Neuron (in vitro differentiated cells): ENCODE measurements at regions not wholly inside any gene's neighbourhood (a gene's known extent, or its start where the extent isn't known, plus 50 kb on each side); places are given as distances from the start of the nearest gene placed in this dataset.

ENCODE experiments used
- H2AFZ ChIP-seq: one replicate; pipeline ENCODE4 v1.6.1; 2013; ENCODE audit warnings: low read depth, mild to moderate bottlenecking, inconsistent platforms, low read length, moderate library complexity
- H3K27me3 ChIP-seq: one replicate; pipeline ENCODE4 v1.6.1; 2013; ENCODE audit warnings: low read length; ENCODE audit not compliant: insufficient read depth
- H3K36me3 ChIP-seq: one replicate; pipeline ENCODE4 v1.6.1; 2013; ENCODE audit warnings: low read length; ENCODE audit not compliant: insufficient read depth
- H3K4me1 ChIP-seq: one replicate; pipeline ENCODE4 v1.6.1; 2013; ENCODE audit warnings: low read length; ENCODE audit not compliant: insufficient read depth
- H3K4me3 ChIP-seq: 2 replicates; pipeline ENCODE4 v1.5.1; 2013; ENCODE audit warnings: mild to moderate bottlenecking, low read length, moderate library complexity
- H3K9me3 ChIP-seq: one replicate; pipeline ENCODE4 v1.6.1; 2013; ENCODE audit warnings: low read length

DNA sequence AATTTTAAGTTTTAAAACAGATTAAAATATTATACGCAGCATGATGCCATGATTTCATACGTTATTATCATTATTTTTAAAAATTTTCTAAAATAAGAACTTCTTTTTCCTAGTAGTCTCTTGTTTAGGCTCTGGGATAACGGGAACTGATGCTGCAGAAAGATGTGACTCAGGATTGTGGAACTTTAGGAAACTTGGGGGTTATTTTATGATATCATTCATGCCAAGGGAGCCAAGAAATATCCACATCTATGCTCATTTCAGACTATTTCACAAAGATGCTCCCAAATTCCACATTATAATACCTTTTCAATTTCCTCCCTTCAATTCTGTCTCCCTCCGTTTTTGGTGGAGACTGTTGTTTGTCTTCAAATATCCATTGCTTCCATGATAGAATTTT lies 236.4 kb downstream of the HS3ST3A1 start:
- no peak overlapping the region for H2AFZ ChIP-seq
- H3K27me3 ChIP-seq = no peaks in the 10 kb centered on the region
- no peaks in the 10 kb centered on the region for H3K9me3 ChIP-seq
- H3K36me3 ChIP-seq = no peaks in the 10 kb centered on the region
- no peak overlapping the region for H3K4me3 ChIP-seq
- peaks cover 4% of the 10 kb centered on the region for H3K4me1 ChIP-seq

DNA sequence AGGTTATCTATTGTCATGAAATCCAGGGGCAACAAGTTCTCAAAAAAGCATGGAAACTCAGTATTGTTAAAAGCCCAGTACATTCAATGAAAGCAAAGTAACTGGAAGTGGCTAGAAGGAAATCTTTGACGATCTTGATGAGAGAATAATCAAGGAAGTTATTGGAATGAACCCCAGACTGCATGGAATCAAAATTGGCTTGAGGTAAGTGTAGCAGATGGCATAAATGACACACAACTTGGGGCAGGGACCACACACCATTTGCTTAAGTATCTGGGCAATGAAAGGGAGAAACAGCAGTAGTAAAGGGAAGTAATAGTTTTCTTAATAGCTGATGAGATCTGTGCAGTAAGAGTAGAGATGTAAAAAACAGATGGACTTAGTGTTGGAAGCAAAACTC lies 238.0 kb downstream of the HS3ST3A1 start:
- Histone ChIP-seq H3K36me3 (no peaks in the 10 kb centered on the region), H3K27me3 (no peaks in the 10 kb centered on the region), H2AFZ (no peak overlapping the region), H3K4me3 (no peak overlapping the region), H3K4me1 (peaks cover 4% of the 10 kb centered on the region), H3K9me3 (no peaks in the 10 kb centered on the region)

DNA sequence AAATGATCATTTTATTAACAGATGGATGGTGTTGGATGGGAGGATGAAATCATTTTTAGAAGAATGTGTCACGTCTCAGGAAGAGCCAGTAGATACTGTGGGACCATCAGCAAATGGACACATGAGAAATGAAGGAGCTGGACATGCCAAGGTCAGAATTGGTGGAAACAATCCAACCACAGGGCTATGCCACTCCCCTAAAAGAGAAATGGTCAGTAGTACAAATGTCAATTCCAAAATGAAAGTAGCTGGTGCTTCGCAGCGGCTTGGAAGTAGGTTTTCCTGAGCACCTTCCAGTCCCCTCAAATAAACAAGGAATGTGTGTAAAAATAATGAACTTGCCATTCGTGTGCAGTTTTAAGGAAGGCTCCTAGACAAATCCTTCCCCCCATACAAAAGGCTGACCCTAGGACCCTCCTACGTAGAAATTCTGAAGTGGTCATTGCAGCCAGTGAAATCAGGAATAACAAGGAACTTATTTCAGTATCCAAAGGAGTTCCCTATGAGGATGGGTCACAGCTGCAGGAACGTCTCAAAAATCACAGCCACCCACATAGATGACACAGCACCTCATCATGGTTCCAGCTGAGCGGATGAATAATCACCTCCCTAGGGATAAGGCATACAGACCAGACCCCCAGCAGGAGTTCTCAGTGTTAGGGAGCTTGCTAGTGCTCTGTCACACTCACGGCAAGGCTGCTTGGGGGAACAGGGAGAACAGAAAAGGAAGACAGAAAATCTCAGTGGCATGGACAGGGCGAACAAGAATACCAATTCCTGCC lies 239.2 kb downstream of the HS3ST3A1 start:
- no peaks in the 10 kb centered on the region for H3K27me3 ChIP-seq
- peaks cover 4% of the 10 kb centered on the region for H3K4me1 ChIP-seq
- H3K9me3 ChIP-seq = no peaks in the 10 kb centered on the region
- no peaks in the 10 kb centered on the region for H3K36me3 ChIP-seq
- no peak overlapping the region for H2AFZ ChIP-seq
- H3K4me3 ChIP-seq = no peak overlapping the region

DNA sequence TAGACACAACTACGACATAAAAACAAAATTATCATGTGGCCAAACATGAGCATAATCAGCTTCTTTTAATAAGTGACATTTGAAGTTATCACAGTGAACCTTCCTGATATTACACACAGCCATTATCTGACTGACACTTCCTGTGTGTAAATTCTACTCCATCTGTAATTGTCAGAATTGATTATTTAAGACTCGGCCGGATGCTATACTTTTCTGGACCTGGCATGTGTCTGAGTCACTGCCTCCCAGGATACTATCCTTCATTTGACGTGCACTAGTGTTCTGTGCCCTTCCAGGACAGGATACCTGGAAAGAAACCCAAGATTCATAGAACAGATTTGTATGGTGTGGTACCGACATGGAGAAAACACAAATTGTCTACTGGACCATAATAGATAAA lies 242.0 kb downstream of the HS3ST3A1 start:
- H2AFZ ChIP-seq = no peak overlapping the region
- H3K9me3 ChIP-seq = no peaks in the 10 kb centered on the region
- no peaks in the 10 kb centered on the region for H3K27me3 ChIP-seq
- H3K36me3 ChIP-seq = no peaks in the 10 kb centered on the region
- peaks cover 4% of the 10 kb centered on the region for H3K4me1 ChIP-seq
- H3K4me3 ChIP-seq = no peak overlapping the region

DNA sequence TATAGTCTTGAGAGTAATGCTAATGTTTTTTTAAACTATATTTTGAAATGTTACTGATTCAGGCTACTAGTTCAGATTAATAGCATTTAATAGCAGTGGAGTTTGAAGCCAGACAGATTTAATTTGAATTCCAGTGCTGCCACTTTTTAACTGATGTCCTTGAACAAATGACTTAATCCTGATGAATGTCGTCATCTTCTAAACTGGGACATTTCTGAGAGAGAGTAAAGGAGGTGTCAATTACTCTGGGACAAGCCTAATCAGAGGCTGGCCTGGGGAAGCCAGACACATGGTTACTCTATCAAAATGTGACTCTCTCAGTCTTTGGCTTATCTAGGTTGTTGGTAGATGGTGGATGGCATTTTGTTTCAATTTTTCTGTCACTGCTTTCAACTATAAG lies 246.7 kb downstream of the HS3ST3A1 start:
- Histone ChIP-seq H3K4me1 (no peaks in the 10 kb centered on the region), H3K36me3 (no peaks in the 10 kb centered on the region), H3K27me3 (no peaks in the 10 kb centered on the region), H2AFZ (no peak overlapping the region), H3K9me3 (no peaks in the 10 kb centered on the region), H3K4me3 (no peak overlapping the region)

DNA sequence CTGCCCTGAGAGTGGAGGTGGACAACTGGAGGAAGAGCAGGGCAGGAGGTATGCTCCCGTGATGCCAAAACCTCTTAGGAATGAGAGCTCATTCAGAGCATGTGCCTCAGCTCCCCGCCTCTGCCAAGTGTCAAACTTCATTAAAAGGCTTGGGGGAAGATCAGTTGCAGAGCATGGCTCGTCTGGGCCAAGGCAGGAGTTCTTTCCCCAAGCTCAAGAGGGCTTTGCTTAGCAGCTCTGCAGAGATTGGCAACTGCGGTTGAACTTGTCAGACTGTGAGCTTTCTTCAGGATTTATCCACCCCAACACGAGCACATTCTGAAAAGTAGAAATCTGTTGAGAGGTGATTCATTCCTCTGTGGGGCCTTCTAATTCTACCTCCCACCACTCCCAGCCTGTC lies 248.1 kb downstream of the HS3ST3A1 start:
- Histone ChIP-seq H3K4me3 (no peak overlapping the region), H2AFZ (no peak overlapping the region), H3K9me3 (no peaks in the 10 kb centered on the region), H3K4me1 (no peaks in the 10 kb centered on the region), H3K27me3 (no peaks in the 10 kb centered on the region), H3K36me3 (no peaks in the 10 kb centered on the region)

DNA sequence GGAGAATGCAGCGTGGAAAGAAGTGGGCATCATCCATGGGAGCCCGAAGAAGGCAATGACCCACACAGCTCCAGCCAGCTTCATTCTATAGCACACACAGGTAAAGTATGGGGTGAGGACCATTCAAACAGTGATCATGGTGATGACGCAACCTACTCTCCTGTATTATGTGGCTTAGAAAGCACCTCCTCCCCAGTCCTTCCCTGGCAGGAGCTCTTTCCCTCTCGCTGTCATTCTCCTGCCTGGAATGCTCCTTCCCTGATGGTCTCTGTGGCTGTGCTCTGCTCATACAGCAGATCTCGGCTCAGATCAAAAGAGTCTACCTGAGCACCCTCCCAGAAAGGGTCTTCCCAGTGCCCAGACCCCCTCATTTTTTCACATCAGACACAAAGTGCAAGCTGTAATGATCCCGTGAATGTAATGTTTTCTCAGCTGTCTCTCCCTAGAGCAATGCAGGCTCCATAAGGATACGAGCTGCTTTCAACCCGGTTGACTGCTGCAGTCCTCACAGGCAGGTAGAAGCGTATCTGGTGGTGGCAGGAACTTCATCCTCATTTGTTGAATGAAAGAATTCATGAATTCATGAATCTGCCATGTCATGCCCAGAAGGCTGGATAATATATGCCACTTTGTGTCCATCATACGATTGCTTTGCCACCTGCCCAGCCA lies 248.8 kb downstream of the HS3ST3A1 start:
- Histone ChIP-seq H2AFZ (no peak overlapping the region), H3K4me3 (no peak overlapping the region), H3K4me1 (no peaks in the 10 kb centered on the region), H3K36me3 (no peaks in the 10 kb centered on the region), H3K9me3 (no peaks in the 10 kb centered on the region), H3K27me3 (no peaks in the 10 kb centered on the region)

DNA sequence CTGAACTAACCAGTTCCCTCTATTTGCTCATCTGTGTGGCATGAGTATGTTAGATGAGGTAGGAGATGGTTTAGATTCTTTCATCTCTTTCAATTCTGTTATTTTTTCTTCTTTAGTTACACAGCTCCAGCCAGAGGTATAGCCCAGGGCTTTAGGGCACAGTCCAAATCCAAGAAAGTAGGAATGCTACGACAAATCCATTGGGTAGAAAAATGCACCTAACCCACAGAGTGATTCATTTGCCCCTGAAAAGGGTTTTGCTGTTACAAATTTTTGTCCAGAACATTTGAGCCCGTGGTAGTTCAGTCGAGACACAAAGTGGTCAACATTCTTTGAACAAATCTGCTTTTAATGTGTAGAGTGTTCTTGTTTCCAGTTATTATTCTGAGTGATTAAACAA lies 250.7 kb downstream of the HS3ST3A1 start:
- H3K9me3 ChIP-seq = no peaks in the 10 kb centered on the region
- peaks cover 7% of the 10 kb centered on the region for H3K4me1 ChIP-seq
- H2AFZ ChIP-seq = no peak overlapping the region

DNA sequence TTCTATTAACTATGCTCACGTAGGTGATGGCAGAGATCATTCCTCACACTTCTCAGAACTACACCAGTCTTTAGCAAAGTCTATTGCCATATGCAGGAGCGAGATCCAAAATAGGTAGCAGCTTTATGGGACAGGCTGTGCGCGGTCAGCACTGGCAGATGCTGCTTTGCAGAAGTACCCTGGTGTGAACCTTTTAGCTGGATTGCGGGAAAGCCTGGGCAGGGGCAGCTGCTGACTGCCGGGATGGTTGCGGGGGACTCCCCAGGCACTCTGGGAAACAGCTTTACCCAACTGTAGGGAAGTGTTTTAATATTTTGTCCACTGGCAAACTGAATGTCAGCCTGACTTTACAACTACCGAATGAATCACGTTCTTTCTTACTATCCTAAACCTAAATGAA lies 251.3 kb downstream of the HS3ST3A1 start:
- no peaks in the 10 kb centered on the region for H3K36me3 ChIP-seq
- no peaks in the 10 kb centered on the region for H3K9me3 ChIP-seq
- H3K4me1 ChIP-seq = peaks cover 13% of the 10 kb centered on the region
- H3K4me3 ChIP-seq = no peak overlapping the region
- no peak overlapping the region for H2AFZ ChIP-seq
- H3K27me3 ChIP-seq = no peaks in the 10 kb centered on the region

More for the DNA sequence above, 250.7 kb downstream of the HS3ST3A1 start:
- no peaks in the 10 kb centered on the region for H3K36me3 ChIP-seq
- H3K4me3 ChIP-seq = no peak overlapping the region
- H3K27me3 ChIP-seq = no peaks in the 10 kb centered on the region

DNA sequence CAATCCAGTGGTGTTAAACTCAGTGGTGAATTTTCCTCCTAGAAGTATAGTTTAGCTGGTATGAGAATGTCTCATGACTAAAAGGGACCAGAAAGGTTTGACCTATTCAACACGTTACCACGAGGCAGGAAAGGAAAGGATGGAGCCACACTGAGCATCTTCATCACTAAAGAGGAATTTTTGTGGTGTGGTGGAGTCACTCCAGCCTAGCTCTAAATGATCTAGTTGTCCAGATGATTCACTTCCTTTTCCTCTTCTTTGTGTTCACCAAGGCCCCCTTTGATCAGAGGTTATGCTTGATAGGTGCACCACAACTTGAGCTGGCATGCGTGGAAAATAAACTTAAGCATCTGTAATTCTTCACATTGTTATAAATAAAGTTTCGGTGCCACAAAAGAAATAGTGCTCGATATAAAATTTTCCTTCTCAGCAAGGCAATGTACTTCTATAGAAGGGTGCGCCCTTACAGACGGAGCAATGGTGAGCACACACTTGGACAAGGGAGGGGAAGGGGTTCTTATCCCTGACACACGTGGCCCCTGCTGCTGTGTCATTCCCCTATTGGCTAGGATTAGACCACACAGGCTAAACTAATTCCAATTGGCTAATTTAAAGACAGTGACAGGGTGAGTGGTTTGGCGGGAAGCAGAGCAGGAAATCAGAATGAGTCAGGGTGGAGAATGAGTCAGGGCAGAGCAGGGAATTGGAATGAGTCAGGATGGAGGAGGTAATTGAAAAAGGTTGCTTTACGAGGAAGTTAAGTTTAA lies 254.6 kb downstream of the HS3ST3A1 start:
- H3K9me3 ChIP-seq = no peaks in the 10 kb centered on the region

DNA sequence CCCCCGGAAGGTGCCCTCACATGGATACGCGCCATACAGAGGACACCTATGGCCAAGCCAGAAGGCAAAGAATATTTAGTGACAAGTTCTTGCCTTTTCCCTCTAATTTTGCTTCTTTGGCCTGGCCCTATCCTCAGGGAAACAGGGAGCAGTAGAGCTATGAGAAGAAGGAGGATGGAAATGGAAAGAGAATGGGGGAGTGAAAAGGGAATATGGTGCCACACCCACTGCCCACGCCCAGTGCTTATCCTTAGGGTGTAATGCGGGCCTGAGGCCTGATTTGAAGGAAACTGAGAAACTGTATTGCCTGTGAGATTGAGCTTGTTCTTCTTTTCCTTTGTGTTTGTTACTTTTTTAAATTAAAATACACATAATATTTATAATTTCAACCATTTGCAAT lies 255.1 kb downstream of the HS3ST3A1 start:
- H3K4me3 ChIP-seq = no peak overlapping the region
- H3K27me3 ChIP-seq = no peaks in the 10 kb centered on the region
- no peaks in the 10 kb centered on the region for H3K9me3 ChIP-seq
- peaks cover 14% of the 10 kb centered on the region for H3K4me1 ChIP-seq
- no peak overlapping the region for H2AFZ ChIP-seq
- no peaks in the 10 kb centered on the region for H3K36me3 ChIP-seq

More for the DNA sequence above, 254.6 kb downstream of the HS3ST3A1 start:
- no peaks in the 10 kb centered on the region for H3K27me3 ChIP-seq
- H3K36me3 ChIP-seq = no peaks in the 10 kb centered on the region
- H3K4me1 ChIP-seq = peaks cover 14% of the 10 kb centered on the region
- H3K4me3 ChIP-seq = no peak overlapping the region
- no peak overlapping the region for H2AFZ ChIP-seq

DNA sequence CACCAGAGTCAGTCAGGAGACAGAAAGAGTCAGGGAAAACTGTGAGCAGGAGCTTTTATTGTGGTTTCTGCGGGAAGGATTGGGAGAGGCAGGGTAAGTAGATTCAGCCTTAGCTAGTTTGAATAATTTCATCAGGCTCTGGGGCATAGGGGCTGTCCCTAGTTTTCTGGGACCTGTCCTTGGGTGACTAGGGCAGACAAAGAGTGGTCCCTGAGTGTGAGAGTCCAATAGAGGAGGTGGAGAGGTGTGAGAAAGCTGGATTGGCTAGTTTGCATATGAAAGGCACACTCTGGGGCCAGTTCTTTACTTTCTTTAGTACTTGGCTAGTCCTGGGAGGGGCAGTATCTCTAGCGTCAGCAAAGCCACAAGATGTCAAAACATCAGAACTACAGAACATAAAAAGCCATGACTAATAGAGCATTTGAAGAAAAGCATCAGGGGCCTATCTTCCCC lies 255.6 kb downstream of the HS3ST3A1 start:
- Histone ChIP-seq H3K4me3 (no peak overlapping the region), H3K9me3 (no peaks in the 10 kb centered on the region), H2AFZ (peak overlapping the region; percentile 11), H3K27me3 (no peaks in the 10 kb centered on the region), H3K4me1 (peaks cover 14% of the 10 kb centered on the region), H3K36me3 (no peaks in the 10 kb centered on the region)

DNA sequence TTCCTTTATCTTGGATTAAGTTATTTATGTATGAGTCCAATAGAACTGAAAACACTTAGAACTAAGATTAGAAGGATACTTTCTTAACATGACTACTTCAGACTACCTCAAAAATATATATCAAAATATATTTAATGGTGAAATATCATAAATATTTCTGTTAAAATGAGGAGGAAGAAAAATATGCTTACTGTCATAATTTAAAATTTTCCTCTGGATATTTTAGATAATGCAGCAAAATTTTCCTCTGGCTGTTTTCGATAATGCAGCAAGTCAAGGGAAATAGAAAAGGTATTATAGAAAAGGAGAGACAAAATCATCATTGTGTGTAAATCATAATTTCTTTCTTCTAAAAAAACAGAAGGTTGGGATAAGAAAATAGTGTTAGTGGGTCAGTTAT lies 263.3 kb downstream of the HS3ST3A1 start:
- Histone ChIP-seq H3K4me3 (peak overlapping the region; percentile 55), H3K27me3 (no peaks in the 10 kb centered on the region), H3K9me3 (no peaks in the 10 kb centered on the region)

More for the DNA sequence above, 263.3 kb downstream of the HS3ST3A1 start:
- Histone ChIP-seq H2AFZ (peak overlapping the region; percentile 82), H3K36me3 (no peaks in the 10 kb centered on the region), H3K4me1 (peaks cover 7% of the 10 kb centered on the region)
